Panc1 (cell line): ENCODE measurements at regions not wholly inside any gene's neighbourhood (a gene's known extent, or its start where the extent isn't known, plus 50 kb on each side); places are given as distances from the start of the nearest gene placed in this dataset.

ENCODE experiments used
- ATAC-seq: fragments of 200-7000 bp; cut with Tn5 transposase; 2 replicates; pipeline ENCODE4 v1.9.1; 2020; ENCODE audit warnings: mild to moderate bottlenecking, moderate library complexity
- BruUV-seq: library from RNA; stranded (reverse); fragments of 400-500 nt; replicated peaks from 2 replicates; lab custom pipeline; 2021; lab: Mats Ljungman, UMichigan
- CTCF ChIA-PET: fragments of 300-600 bp; sonication (Branson Sonifier 250); formaldehyde crosslinking; loops from one replicate; lab custom pipeline; 2022; ENCODE audit warnings: antibody characterized with exemption; lab: Charles Lee
- POLR2A ChIA-PET: fragments of 300-600 bp; sonication (Branson Sonifier 250); formaldehyde crosslinking; loops from one replicate; lab custom pipeline; 2022; ENCODE audit warnings: antibody characterized with exemption; lab: Charles Lee
- DNase-seq: peaks from one replicate; pipeline ENCODE4 v3.0.0-alpha.2; 2010; ENCODE audit warnings: low read depth, low spot score
- H3K27ac ChIP-seq: 2 replicates; pipeline ENCODE4 v1.5.1; 2011; ENCODE audit warnings: mild to moderate bottlenecking, low read length, inconsistent platforms
- H3K27me3 ChIP-seq: fragments of 200-500 bp; sonication (Bioruptor generic); 2 replicates; pipeline ENCODE4 v1.6.0; 2014; ENCODE audit warnings: low read length, inconsistent platforms; ENCODE audit not compliant: control insufficient read depth, insufficient read depth
- H3K36me3 ChIP-seq: fragments of 200-500 bp; sonication (Bioruptor generic); 2 replicates; pipeline ENCODE4 v1.5.1; 2014; ENCODE audit warnings: inconsistent platforms, mild to moderate bottlenecking, low read length, moderate library complexity; ENCODE audit not compliant: control insufficient read depth, insufficient read depth
- H3K4me1 ChIP-seq: 2 replicates; pipeline ENCODE4 v1.5.1; 2011; ENCODE audit warnings: inconsistent platforms, mild to moderate bottlenecking, low read length, moderate library complexity; ENCODE audit not compliant: control insufficient read depth, insufficient read depth
- H3K4me3 ChIP-seq, 2 experiments: 2 replicates each; pipeline ENCODE4 v1.5.1; 2011 to 2012; ENCODE audit warnings: low read depth in 2 of 2, low read length in 2 of 2, mild to moderate bottlenecking in 2 of 2, inconsistent platforms in 1 of 2, moderate library complexity in 1 of 2
- H3K9me3 ChIP-seq: fragments of 200-500 bp; sonication (Bioruptor generic); 2 replicates; pipeline ENCODE4 v1.5.1; 2014; ENCODE audit warnings: low read depth, mild to moderate bottlenecking, inconsistent platforms, low read length, moderate library complexity; ENCODE audit not compliant: control insufficient read depth, insufficient read depth
- CTCF ChIP-seq: fragments of 450-650 bp; IDR thresholded peaks from 2 replicates; pipeline ENCODE4 v1.5.1; 2017; ENCODE audit warnings: mild to moderate bottlenecking
- POLR2AphosphoS5 ChIP-seq: IDR thresholded peaks from 2 replicates; pipeline ENCODE4 v1.6.1; 2012; ENCODE audit warnings: mild to moderate bottlenecking, low read depth, low read length, moderate library complexity
- SIN3A ChIP-seq: IDR thresholded peaks from 2 replicates; pipeline ENCODE4 v1.6.1; 2012; ENCODE audit warnings: low read depth, mild to moderate bottlenecking, low read length, moderate library complexity, borderline replicate concordance; ENCODE audit not compliant: insufficient read depth
- TCF7L2 ChIP-seq: IDR thresholded peaks from 2 replicates; pipeline ENCODE4 v1.6.1; 2011; ENCODE audit warnings: mild to moderate bottlenecking, low read depth, low read length, inconsistent platforms
- in situ Hi-C: cut with HindIII; loops from 2 replicates; pipeline ENCODE4 v1.10.0; 2016; ENCODE audit warnings: low sequenced_read_pairs, low pct_unique_long_range_greater_than_20kb
- intact Hi-C: fragments of 100-400 bp; cut with micrococcal nuclease; formaldehyde crosslinking; loops from one replicate; pipeline ENCODE4 v1.10.0; 2022; ENCODE audit not compliant: unreplicated experiment
- TF ChIP-seq, protein P1 (sequence below), 2 experiments: IDR thresholded peaks; 2 replicates each; pipeline ENCODE4 v1.6.1; 2011 to 2012; ENCODE audit warnings: low read depth in 2 of 2, control low read depth in 1 of 2, low read length in 1 of 2, mild to moderate bottlenecking in 1 of 2, moderate library complexity in 1 of 2; ENCODE audit not compliant: insufficient read depth in 1 of 2

- ChIA-PET POLR2A (no interaction called here), CTCF (no interaction called here)
- ATAC-seq (no peak), DNase-seq (no peak)
- TF ChIP-seq TCF7L2: no peak
- TF ChIP-seq, protein P1, sequence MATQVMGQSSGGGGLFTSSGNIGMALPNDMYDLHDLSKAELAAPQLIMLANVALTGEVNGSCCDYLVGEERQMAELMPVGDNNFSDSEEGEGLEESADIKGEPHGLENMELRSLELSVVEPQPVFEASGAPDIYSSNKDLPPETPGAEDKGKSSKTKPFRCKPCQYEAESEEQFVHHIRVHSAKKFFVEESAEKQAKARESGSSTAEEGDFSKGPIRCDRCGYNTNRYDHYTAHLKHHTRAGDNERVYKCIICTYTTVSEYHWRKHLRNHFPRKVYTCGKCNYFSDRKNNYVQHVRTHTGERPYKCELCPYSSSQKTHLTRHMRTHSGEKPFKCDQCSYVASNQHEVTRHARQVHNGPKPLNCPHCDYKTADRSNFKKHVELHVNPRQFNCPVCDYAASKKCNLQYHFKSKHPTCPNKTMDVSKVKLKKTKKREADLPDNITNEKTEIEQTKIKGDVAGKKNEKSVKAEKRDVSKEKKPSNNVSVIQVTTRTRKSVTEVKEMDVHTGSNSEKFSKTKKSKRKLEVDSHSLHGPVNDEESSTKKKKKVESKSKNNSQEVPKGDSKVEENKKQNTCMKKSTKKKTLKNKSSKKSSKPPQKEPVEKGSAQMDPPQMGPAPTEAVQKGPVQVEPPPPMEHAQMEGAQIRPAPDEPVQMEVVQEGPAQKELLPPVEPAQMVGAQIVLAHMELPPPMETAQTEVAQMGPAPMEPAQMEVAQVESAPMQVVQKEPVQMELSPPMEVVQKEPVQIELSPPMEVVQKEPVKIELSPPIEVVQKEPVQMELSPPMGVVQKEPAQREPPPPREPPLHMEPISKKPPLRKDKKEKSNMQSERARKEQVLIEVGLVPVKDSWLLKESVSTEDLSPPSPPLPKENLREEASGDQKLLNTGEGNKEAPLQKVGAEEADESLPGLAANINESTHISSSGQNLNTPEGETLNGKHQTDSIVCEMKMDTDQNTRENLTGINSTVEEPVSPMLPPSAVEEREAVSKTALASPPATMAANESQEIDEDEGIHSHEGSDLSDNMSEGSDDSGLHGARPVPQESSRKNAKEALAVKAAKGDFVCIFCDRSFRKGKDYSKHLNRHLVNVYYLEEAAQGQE (IDR thresholded peaks at IDR 0.05; ENCODE audit: insufficient read depth in 1 of 2, low read depth in 2 of 2, low read length in 1 of 2): no peak
- TF ChIP-seq CTCF: no peak
- TF ChIP-seq SIN3A: no peak
- no peak for TF ChIP-seq POLR2AphosphoS5
- no peaks in the 10 kb centered on the region for H3K4me1 ChIP-seq
- no peak overlapping the region for H3K27ac ChIP-seq
- H3K36me3 ChIP-seq: no peaks in the 10 kb centered on the region
- no peaks in the 10 kb centered on the region for H3K27me3 ChIP-seq
- no peak overlapping the region for H3K4me3 ChIP-seq
- H3K9me3 ChIP-seq: no peaks in the 10 kb centered on the region
- no TSS peak for BruUV-seq
- in situ Hi-C loops (no loop called here), intact Hi-C loops (no loop called here)
Measured at GRCh38 chr1:82044111-82044510, 243.4 kb downstream of the ADGRL2 start.

- H3K4me3 ChIP-seq: no peak overlapping the region
- CTCF ChIA-PET: interaction anchor here (0.5 kb wide), 1 partner anchor 1811 kb away, joined by 3 read pairs; no protein-coding TSS in a partner anchor
Measured at GRCh38 chr1:82042306-82043060, 241.7 kb downstream of the ADGRL2 start.

More at GRCh38 chr1:82042306-82043060, 241.7 kb downstream of the ADGRL2 start:
- no peaks in the 10 kb centered on the region for H3K9me3 ChIP-seq
- POLR2A ChIA-PET: no interaction called here
- BruUV-seq: no TSS peak
- in situ Hi-C loops (no loop called here), intact Hi-C loops (no loop called here)
- DNase-seq (no peak), ATAC-seq (no peak)
- H3K36me3 ChIP-seq: no peaks in the 10 kb centered on the region
- H3K4me1 ChIP-seq: no peaks in the 10 kb centered on the region
- TF ChIP-seq POLR2AphosphoS5: no peak
- TF ChIP-seq CTCF: no peak
- H3K27ac ChIP-seq: no peak overlapping the region
- no peaks in the 10 kb centered on the region for H3K27me3 ChIP-seq
